ENCODE measurements at regions not wholly inside any gene's neighbourhood (a gene's known extent, or its start where the extent isn't known, plus 50 kb on each side); places are given as distances from the start of the nearest gene placed in this dataset.

GRCh38 chr2:146602383-146602782, 1242.4 kb upstream of the ACVR2A start:
- DNase-seq (ENCODE audit: low spot score) (no peak), ATAC-seq (ENCODE audit: low FRiP score) (no peak)
- no peak for TF ChIP-seq CTCF (IDR thresholded peaks at IDR 0.05)

- TF ChIP-seq CTCF (IDR thresholded peaks at IDR 0.05) = no peak
- no peak for DNase-seq (ENCODE audit: low spot score)
- ATAC-seq (ENCODE audit: low FRiP score) = no peak
These were observed 1246.0 kb upstream of the ACVR2A start for GRCh38 chr2:146598791-146599190.

- no peak for DNase-seq (ENCODE audit: low spot score)
- no peak for ATAC-seq (ENCODE audit: low FRiP score)
- no peak for TF ChIP-seq CTCF (IDR thresholded peaks at IDR 0.05)
These were observed 1247.5 kb upstream of the ACVR2A start for GRCh38 chr2:146597291-146597690.

- TF ChIP-seq CTCF (IDR thresholded peaks at IDR 0.05) = no peak
- ATAC-seq (ENCODE audit: low FRiP score) = no peak
- DNase-seq (ENCODE audit: low spot score) = no peak
These were observed 1252.9 kb upstream of the ACVR2A start for GRCh38 chr2:146591908-146592307.

- no peak for TF ChIP-seq CTCF (IDR thresholded peaks at IDR 0.05)
- DNase-seq (ENCODE audit: low spot score) = no peak
- no peak for ATAC-seq (ENCODE audit: low FRiP score)
These were observed 1257.5 kb upstream of the ACVR2A start for GRCh38 chr2:146587291-146587713.

GRCh38 chr2:146584316-146584715, 1260.5 kb upstream of the ACVR2A start:
- ATAC-seq (ENCODE audit: low FRiP score) (no peak), DNase-seq (ENCODE audit: low spot score) (no peak)
- TF ChIP-seq CTCF (IDR thresholded peaks at IDR 0.05) = no peak

GRCh38 chr2:146579147-146579930, 1265.5 kb upstream of the ACVR2A start:
- ATAC-seq (ENCODE audit: low FRiP score) (no peak), DNase-seq (ENCODE audit: low spot score) (no peak)
- TF ChIP-seq CTCF (IDR thresholded peaks at IDR 0.05) = no peak

All from omental fat pad (tissue), 3 donors.